HG03571 (cell line): ENCODE measurements at regions not wholly inside any gene's neighbourhood (a gene's known extent, or its start where the extent isn't known, plus 50 kb on each side); places are given as distances from the start of the nearest gene placed in this dataset.

Source experiments
- ATAC-seq: cut with Tn5 transposase; IDR thresholded peaks from one replicate; pipeline ENCODE4 v1.9.1; 2021; ENCODE audit not compliant: unreplicated experiment

DNA sequence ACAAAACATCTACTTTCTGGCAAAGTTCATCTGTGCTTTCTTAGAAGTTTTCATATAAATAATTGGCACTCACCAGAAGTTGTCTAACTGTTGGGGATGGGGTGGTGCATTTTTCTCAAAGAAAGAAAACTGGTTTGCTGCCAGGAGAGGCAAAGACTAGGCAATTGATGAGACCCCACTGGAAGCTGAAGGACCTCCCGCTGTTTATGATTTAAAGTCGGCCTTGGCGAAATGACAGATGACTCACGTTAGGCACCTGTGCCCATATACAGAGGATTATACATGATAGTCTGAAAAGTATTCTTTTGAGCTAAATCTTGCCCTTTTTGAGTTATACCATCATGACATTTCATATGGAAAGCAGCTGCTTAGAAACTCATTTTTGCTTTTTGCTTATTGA, 193.0 kb upstream of the ZFHX3 start:
- no peak for ATAC-seq

DNA sequence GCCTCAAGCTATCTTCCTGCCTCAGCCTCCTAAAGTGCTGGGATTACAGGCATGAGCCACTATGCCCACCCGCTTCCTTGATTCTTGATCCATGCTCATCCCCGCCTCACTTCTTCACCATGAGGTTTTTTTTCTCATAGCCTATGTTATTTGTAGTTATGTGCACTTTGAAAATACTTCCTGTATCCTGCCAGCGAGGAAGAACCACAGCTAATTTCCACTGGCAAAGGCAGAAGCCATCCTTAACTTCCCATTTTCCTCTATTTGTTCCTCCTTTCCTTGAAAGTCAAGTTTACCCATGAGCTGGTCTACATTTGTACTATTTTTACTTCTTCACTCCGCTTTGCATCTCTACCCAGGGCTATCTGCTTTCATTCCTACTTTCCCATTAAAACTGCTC, 189.7 kb upstream of the ZFHX3 start:
- no peak for ATAC-seq

DNA sequence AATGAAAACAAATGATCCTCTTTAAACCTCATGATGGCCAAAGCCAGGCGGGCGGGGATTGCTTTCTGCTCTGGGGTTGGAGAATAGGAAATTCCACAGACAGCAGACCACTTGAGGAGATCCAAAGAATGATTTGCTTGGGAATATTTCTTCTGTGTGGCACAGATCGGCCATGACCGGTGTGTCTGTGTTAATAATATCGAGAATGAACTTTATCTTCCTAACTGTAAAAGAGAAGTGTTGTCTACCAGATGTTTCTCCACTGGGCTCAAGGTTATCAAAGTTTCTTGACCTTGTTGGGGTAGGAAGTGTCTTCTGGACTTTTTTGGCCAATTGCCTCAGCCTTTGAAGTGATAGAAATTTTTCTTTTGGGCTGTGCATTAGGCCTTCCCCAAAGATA, 186.6 kb upstream of the ZFHX3 start:
- no peak for ATAC-seq

DNA sequence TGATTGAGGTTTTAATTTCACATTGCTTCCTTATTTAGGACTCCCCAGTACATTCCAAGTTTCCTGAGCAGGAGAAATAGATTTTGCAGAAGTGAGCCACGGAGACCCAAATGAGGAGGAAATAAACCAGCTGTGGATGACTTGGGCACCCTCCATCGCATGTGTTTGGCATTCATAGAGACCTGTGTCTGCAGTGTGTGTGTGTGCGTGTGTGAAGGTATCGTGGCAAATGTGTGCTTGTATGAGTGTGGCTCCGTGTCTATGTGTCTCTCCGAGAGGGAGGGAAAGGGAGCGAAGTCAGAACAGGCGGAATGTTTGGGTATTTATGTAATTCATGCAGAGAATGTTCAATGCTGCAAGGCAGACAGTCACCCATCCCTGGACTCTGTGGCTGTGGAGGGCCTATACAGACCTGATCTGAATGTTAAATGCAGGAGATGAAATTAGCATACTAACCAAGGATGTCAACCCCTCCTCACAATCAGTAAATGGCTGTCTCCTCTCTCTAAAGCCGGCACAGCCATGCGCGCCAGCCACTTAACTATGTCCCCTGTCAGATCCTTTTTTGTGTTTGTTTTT, 186.0 kb upstream of the ZFHX3 start:
- ATAC-seq = no peak

DNA sequence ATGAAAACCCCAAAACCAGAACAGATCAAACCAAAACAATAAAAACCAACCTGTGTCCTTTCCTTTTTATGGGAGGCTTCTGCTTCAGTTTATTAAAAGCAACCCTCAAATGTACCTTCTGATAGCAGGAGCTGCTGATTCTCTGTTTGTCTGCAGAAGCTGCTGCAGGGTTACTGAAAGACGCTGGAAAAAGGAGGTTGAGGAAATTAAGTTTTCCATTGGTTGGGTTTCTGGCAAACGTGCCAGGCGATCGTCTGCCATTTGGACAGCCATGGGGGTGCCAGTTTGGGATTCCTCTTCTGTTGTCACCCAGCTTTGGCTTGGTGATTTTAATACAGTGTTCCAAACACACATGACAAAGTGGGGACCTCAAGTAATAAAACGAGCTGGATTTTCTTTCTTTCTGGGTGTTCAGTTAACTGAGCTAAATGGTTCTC, 185.4 kb upstream of the ZFHX3 start:
- no peak for ATAC-seq

DNA sequence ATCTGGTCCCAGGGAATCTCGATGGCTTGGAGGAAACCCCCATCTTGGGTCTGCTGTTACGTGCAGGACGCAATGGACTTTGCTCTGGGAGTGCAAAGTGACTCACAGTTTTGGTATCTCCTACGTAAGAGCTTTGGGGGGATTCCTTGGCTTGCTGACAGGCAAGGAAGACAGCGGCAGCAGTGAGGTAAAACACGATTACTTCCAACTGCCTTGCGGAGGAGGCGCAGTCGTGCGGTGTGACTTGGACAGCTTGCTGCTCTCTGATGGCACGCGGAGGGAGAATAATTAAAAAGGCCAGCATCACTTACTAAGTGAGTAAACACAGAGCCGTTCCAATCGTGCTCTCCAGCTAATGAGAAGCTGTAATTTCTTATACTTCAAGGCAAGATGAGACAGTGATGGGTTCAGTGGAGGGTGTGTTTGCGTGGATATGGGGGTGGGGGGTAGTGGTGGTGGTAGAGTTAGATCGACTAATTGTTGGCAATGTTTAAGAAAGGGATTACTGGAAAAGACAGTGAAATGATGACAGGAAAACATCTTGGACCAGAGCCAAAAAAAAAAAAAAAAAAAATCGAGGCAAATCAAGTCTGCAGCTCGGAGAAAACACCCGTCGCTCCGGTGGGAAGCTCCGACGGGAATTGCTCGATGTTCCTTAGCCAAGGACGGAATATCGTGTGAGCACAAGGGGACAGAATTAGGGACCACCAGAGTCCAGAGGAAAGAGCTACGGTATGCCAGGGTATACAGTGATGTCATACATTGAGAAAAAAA, 184.8 kb upstream of the ZFHX3 start:
- ATAC-seq = no peak

DNA sequence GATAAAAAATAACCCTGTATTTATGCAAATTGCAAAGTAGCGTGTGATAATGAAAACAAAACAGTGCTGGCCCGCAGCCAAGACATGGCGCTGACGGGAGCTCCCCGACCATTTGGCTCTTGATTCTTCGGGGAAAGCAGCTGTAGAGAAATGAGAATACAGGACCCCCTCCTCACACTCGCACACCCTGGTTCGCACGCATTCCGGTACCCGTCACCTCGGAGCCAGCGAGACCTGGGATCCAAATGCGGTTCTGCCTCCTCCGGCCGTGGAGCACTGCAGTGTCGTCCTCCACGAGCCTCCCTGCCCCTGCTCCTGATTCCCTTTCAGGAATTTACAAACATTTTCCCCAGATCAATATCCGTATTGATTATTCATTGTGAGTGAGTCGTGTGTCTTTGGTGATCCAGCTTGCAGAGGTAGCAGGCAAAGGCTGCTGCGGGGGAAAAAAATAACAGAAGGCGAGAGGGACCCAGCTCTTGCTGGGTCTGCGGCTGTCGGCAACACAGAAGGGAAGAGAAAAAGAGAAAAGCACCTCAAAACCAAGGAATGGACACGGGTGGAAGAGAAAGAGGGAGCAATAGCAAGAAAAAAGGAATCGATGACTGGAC, 184.1 kb upstream of the ZFHX3 start:
- no peak for ATAC-seq

DNA sequence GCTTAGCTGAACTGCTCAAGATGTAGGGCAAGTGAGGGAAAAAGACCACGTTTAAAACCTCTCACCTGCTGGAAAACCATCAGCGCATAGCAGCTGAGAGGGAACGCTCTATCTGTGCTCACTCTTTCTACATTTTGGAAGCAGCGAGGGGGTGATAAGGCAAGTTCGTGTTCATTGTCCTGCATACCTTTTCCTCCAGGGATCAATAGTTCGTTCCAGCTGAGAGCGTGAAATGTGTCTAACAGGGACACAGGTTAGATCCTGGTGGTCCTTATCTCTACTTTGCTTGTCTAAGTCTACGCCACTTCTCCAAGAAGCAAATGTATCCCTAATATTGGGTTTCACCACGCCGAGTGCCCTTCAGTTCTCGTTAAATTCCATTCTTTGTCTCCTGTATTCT, 183.5 kb upstream of the ZFHX3 start:
- ATAC-seq = no peak

DNA sequence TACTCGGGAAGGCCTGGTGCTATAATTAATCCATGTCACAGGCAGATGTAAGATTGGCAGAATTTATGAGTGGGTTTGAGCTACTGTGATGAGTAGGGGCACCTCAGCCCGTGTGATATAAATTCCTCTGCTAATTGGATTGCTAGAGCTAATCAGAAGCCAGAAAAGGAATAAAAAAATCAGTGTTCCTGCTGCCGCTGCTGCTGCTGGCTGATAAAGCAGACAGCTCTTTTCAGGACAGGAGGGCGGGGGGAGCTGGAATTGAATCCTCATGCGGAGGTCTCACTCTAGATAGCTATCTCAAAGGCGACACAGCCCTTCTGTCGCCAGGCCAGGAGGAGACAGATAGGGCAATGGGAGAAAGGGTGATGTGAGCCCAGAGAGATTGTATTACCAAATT, 182.7 kb upstream of the ZFHX3 start:
- no peak for ATAC-seq

DNA sequence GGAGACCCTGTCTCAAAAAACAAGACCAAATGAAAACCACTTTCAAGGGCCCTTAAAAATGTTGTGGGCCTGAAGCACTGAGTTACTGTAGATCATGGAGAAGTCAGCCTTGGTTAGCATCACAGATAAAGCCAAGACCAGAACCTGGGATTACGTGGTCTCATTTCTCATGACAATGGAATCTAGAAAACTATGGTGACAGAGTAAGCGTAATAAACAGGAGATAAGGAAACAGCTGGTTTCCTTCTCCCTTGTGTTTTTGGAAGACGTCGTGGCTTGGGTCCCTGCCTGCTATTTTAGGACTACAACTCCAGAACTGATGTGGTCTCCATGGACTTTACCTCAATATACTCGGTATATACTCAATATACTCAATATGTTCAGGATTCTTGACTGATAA, 180.7 kb upstream of the ZFHX3 start:
- ATAC-seq = no peak

DNA sequence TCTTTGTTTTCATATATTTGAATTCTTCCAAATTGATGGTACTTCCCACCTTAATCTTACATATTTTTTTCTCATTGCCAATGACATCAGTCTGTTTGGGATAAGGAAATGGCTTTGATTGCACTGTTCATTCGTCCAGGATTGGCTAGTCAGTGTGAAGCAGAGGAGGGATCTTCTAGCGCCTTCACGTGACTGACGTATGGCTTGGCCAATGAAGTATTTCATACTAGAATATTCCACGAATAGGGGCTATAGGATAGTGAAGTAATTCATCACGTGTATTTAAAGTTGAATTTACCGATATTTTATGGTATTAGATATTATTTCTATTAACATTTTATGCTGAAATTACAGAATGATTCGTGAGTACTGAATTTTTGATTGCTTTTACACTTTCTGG, 178.7 kb upstream of the ZFHX3 start:
- no peak for ATAC-seq

DNA sequence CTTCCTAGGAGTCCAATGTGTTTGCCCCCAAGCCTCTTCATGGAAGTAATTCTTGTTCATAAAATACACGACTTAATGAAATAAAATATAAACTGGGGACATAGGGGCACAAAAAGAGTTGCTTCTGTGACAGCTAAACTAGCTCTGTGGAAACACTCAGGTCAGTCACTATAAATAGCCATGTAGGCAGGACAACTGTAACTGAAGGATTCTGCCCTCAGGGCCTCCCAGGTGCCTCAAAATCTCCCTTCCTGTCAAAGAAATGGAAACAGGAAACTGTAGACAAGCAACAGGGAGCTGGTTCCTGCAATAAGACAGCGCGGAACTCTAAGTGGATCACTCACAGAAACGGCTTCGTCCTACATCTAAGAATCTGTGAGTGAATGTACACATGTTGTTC, 178.1 kb upstream of the ZFHX3 start:
- ATAC-seq = no peak

DNA sequence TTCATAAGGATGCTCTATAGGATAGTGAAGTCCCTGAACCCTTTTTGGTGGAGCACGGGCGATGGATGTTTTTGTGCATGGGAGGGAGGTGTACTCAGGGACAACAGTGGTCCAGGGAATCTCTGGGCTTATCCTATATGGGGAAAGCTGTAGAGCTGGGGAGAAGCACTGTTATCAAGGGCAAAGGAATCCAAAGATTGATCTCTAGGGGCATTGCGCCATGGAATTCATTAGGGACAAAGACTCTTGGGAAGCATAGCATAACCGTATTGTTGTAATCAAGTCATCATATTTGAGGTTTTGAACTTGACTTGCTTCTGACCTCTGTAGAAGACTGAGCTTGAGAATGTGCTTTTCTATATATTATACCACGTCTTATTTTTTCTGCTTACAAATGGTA, 172.9 kb upstream of the ZFHX3 start:
- ATAC-seq = no peak

DNA sequence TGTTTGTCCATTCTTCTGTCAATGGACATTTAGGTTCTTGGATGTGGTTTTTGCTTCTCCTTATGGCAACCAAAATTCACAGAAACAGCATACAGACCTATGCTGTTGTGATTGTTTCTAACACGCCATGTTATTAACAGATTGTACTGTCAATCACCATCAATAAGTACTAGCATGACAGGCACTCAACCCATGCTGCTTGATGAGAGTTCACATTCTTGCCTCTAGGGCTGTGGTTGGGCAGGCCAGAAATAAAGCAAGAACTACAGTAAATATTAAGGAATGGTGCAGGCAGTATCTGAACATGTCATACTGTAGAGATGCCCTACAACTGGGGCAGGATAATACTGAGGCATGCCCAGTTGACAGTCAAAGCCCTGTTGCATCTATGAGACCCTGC, 171.2 kb upstream of the ZFHX3 start:
- ATAC-seq = no peak

DNA sequence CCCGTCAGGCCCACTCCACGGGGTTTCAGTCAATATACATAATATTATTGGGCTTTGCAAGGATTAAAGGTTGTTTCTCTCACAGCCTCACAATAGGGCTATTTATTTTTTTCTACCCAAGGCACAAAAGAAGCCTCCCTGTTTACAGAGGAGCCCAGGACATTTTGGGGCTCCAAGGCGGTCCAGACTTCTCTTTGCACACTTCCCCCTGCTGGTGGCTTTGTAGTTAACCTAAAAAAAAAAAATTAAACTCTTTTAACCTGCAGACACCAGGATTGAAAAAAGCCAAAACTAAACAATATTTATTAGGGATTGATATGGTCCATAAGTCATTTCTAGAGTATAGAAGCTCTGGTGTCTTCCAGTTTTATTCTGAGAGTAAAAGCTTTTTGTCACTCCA, 169.7 kb upstream of the ZFHX3 start:
- ATAC-seq = no peak

DNA sequence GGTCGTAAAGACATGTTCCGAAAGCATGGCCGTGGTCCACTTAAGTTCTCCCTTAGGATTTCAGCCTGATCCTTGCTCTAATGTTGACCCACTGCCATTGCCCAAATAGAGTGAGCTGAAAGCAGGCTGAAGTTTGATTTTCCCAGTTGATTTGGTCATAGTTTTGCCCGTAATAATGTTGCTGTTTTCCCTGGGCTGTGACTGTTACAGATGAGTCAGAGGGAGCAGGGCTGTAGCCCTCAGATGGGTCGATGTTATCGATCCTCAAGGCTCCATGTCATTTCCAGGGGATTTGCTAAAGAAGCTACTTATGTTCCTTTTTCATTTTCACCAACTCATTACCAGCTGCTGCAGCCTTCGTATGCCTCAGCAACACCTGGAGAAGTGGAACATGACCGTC, 169.0 kb upstream of the ZFHX3 start:
- no peak for ATAC-seq

DNA sequence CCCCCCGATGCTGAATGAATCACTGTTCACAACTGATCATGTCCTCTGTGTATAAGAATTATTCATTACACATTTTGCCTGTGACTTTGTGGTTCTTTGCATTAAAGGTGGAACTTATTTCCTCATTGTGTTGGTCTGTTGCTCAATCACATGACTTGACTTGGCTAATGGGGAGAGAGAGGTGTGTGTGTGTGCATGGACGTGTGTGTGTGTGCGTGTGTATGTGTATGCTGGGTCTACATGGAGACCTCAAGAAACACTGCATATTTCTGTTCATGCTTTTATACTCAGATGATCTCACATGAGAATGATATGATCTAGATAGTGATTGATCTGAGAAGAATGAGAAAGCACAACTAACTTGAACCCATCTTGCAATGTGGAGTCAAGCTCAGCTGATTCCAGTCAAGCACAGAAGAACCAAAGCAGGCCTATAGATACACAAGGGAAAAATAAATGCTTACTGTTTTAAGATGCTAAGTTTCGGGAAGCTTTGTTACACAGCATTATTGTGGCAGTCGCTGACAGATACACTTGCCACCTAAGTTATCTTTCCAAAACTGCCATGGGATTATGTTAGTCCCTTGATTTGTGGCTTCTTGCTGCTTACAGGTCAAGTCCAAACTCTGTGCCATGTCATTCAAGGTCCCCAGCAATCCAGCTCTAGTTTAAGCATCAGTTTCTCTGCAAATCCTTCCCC, 167.9 kb upstream of the ZFHX3 start:
- ATAC-seq = no peak

DNA sequence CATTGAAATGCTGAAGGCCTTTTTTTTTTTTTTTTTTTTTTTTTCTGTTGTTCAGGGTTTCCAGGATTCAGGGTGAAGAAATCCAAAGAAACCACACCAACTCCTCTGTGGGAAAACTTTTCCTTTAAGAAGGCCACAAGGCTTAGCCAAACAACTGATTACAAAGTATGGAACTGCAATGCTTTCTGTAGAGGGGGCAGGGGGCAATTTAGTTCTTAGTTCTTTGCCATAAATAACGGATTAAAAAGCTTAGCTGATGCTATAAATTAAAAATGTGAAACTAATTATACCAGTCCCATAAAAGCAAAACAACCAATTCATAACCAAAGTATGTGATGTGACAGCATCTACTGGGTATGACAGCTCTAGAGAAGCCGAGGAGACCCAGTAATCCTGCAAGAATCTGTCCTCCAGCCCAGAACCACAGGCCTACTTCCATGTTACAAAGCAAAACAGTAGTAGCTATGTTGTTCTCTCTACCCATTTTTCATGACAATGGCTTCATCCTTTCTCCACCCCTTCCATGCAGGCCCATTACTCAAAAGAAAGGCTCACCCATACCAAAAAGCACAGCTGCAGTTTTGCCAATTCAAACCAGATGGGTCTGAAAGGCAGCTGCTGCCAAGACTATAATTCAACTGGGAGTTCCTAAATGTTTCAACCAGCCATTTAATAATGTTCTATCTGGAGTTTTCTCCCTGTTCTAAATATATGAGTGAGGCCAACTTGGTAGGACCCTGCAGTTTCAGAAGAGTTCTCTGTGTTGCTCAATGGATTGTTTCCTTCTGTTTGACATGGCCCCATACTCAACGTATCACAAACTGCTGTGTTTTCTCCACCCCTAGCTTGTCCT, 167.1 kb upstream of the ZFHX3 start:
- no peak for ATAC-seq

DNA sequence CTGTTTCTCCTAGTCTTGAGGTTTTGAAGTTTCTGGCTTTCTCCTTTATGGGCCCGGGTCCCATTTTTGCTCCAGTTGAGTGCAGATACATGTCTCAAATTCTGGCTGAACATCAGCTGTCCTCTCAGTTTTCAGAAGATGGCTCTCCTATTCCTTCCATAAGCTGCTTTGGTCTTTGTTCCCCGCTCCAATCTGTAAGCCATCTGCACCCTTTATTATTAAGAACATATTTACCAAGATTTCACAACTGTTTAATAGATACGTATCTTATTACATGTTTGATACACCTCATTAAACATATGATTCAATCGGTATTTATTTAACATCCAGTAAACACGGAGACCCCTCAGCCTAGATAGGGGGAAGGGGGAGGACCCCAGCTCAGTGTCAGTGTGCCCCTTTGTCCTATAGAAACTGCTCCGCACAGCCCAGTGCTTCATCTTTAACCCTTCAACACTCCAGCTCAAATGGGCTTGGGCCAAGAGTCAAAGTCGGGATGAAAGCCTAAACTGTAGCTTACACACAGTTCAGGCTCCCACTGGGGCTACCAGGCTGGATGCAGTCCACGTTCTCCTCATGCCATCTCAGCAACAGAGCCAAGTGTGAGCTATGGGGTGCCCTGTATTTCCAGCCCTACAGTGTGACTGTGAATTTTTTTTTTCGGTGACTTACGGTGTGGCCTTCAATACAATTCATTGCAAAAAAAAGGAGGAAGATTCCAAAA, 166.0 kb upstream of the ZFHX3 start:
- no peak for ATAC-seq

DNA sequence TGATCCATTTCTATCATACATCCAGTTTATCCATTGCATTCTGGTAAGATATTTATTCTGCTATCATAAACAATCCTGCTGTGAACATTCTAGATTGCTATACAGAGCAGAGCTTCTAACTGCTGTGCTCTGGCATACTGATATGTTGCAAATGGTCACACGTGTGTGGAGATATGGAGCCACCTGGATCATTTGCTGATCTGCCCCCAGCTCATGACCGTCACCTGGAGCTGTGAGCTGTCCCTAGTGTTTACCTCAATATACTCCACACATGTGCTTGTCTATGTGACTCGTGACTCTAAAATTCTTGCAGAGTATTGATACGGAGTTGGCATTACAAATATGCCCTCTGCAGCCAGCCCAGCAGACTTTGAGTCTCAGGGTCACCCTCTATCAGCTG, 164.5 kb upstream of the ZFHX3 start:
- ATAC-seq = no peak
